Kidney capillary endothelial cell (primary cell): ENCODE measurements at regions not wholly inside any gene's neighbourhood (a gene's known extent, or its start where the extent isn't known, plus 50 kb on each side); places are given as distances from the start of the nearest gene placed in this dataset.
"Not testable (repeated sequence)": the region's sequence is repeated elsewhere in the genome, so short reads cannot be mapped to it uniquely, and the experiment has no call there.

Experiments
- DNase-seq: peaks from one replicate; pipeline ENCODE4 v3.0.0-alpha.2; 2018; ENCODE audit warnings: low spot score

GRCh38 chr6:94217836-94218235, 798.5 kb upstream of the EPHA7 start:
- DNase-seq = no peak

DNA sequence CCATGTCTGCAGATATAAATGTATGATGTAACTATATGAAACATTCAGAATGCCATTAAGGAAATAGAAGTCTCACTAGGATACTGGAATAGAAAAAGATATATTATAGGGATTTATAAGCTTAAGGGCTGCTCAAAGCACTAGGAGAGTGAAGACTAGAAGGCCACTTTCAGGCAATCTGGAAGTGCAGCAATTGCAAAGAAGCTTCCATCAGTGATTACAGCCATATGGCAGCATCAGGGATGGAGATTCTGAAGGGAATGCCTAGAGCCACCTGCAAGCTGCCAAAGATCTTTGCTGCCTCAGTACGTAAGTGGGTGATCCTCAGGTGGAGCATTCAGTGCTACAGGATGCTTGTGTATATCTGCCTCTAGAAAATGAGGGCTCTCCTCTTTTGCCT, 796.2 kb upstream of the EPHA7 start:
- DNase-seq = no peak

DNA sequence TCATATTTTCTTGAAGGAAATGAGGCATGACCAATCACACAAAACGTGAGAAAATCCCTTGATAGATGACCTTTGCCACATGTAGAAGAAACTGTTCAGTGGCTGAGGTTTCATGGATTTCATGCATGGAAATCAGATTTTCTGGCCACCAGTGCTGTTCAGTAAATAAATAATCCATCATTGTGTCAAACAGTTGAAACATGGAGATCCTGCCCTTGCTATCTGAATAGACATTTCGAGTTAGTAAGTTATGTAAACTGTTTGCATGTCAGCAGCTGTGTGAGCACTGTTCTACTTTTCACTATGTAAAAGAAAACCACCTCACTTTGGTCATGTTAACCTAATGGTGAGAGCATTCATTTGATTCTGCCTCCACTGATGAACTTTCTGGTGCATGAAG, 793.9 kb upstream of the EPHA7 start:
- no peak for DNase-seq

DNA sequence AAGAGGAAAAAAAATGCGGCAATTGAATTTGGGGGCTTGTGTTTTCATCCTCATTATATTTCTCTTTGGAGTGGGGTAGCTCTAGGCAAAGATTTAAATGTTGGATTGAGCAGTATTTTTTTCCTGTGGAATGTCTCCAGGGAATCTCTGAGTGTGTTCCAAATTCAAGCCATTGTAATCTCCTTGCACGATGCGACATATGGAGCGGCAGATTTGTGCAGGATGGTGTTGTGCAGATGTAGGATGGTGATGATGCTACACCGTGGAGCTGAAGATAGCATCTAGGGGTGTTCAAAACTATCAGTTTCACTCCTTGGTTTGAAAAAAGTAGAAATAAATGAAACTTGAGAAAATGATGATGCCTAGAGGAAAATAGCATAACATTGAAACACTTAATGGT, 777.5 kb upstream of the EPHA7 start:
- DNase-seq = no peak

DNA sequence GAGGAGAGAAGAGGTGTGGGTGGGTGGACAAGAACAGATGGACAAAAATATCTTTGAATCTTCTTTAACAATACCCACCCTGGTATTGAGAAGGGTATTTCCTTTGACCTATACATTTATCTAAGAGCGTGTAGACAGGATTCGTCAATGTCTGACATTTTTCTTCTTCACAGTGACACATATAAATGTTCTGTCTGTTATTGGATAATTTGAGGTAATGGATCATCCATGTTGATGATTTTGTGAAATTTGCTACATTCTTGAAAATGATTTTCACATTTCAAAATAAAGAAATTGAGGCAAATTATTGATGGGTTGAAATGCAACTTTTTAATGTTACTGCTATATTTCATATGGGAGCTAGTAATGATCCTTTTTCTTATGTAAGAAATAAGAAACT, 770.7 kb upstream of the EPHA7 start:
- no peak for DNase-seq

GRCh38 chr6:94184666-94185464, 765.5 kb upstream of the EPHA7 start:
- DNase-seq = no peak

- DNase-seq = no peak
Measured at GRCh38 chr6:94177429-94177828, 758.1 kb upstream of the EPHA7 start.

GRCh38 chr6:94175465-94175864, 756.1 kb upstream of the EPHA7 start:
- no peak for DNase-seq

GRCh38 chr6:94163877-94164276, 744.5 kb upstream of the EPHA7 start:
- DNase-seq = no peak

DNA sequence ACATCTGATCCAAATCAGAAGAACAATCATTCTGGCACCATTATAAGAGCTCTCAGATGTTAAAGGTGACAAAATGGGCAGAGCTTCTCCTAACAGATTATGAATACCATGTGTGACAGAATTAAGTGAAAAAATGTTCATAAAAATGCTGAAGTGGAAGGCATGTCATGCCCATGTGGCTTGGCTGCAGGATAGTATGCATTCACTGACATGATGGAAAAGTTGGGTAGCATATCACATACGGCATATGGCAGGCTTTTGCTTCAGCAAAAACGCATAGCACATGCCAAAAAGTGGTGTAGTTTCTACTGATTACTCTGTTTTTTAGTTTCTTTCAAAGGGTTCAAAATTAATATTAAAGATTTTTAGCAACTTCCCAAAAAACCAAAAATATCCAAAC, 731.5 kb upstream of the EPHA7 start:
- no peak for DNase-seq

- no peak for DNase-seq
Measured at GRCh38 chr6:94144807-94145206, 725.4 kb upstream of the EPHA7 start.

GRCh38 chr6:94137178-94137577, 717.8 kb upstream of the EPHA7 start:
- not testable (repeated sequence) for DNase-seq

DNA sequence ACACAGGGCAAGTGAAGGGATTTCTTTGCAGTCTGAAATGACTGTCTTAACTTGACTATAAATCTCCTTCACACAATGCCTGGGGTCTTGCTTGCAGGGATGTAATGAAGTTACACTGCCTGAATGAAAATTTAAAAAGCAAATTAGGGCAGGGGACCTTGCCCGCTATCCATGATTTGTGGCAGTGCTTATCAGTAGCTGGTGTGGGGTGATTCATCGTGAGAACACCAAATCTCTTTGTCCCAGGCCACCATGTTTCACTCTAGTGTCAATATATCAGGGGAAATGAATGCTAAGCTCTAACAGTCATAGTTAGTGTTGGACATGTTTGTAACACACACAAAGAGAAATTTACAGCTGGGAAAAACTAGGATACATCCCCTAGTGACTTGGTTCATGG, 713.7 kb upstream of the EPHA7 start:
- DNase-seq = no peak

GRCh38 chr6:94131271-94131670, 711.9 kb upstream of the EPHA7 start:
- no peak for DNase-seq

- no peak for DNase-seq
Measured at GRCh38 chr6:94130478-94130877, 711.1 kb upstream of the EPHA7 start.

DNA sequence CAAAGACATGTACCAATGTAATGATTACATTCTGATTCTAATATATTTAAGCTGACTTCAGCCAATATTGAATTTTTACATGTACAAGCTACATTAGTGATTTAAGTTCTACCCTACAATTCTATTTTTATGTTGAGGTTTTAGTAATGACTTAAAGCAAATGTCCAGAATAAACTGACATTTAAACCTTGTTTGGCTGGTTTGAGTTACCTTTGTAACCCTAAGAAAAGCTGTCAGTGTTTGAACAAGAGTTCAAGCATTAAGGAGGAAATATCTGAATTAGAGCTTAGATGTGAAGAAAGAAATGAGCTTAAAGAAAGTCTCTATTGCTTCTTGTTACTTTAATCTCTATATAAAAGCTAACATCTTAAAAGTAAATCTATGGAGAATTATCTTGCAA, 710.6 kb upstream of the EPHA7 start:
- DNase-seq = no peak

- DNase-seq = no peak
Measured at GRCh38 chr6:94127716-94128115, 708.4 kb upstream of the EPHA7 start.

GRCh38 chr6:94124333-94124732, 705.0 kb upstream of the EPHA7 start:
- DNase-seq = no peak

DNA sequence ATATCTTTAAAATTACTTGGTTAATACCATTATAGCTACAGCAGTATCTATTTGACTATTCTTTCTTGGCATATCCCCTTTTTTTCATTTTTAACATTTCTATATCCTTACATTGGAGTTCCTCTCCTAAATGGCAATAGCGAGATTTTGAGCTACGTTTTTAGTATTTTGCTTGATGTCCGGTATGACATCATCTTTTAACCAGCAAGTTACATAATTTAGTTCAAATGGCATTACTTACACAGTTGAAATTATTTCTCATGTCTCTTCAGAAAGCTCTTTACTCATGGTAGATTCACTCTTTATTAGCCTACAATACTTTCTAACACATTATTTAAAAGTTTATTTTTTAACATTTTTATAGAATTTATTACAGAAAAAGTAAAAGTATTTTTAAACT, 701.7 kb upstream of the EPHA7 start:
- DNase-seq = no peak

DNA sequence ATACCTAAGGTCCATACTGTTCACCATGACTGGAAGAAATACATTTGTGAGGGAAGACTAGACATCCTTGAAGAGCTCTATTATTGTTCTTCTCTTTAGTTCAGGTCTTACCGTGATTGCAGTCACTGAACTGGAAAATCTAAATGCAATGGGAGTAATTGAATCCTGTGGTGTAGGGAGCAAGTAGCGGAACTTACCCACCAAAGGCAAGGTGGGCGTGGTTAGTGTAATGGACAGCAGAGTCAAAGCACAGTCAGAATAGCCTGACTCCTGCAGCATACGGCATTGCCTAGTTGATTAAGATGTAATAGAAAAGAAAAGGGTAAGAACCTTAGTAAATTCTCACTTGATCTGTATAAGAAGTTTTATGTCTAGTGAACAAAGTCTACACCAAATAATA, 679.7 kb upstream of the EPHA7 start:
- DNase-seq = no peak

- DNase-seq = no peak
Measured at GRCh38 chr6:94095961-94096360, 676.6 kb upstream of the EPHA7 start.

GRCh38 chr6:94089941-94090340, 670.6 kb upstream of the EPHA7 start:
- no peak for DNase-seq

- no peak for DNase-seq
Measured at GRCh38 chr6:94088870-94089269, 669.5 kb upstream of the EPHA7 start.

- DNase-seq = no peak
Measured at GRCh38 chr6:94074764-94075163, 655.4 kb upstream of the EPHA7 start.
